H1 (cell line): ENCODE measurements at regions not wholly inside any gene's neighbourhood (a gene's known extent, or its start where the extent isn't known, plus 50 kb on each side); places are given as distances from the start of the nearest gene placed in this dataset.

Source experiments
- CTCF ChIA-PET: fragments of 300-600 bp; sonication (Branson Sonifier 250); formaldehyde crosslinking; loops from one replicate; lab custom pipeline; 2021; ENCODE audit not compliant: partially characterized antibody; lab: Charles Lee
- POLR2A ChIA-PET: fragments of 300-600 bp; sonication (Branson Sonifier 250); formaldehyde crosslinking; loops from one replicate; lab custom pipeline; 2021; ENCODE audit warnings: inconsistent platforms; ENCODE audit not compliant: partially characterized antibody; lab: Charles Lee
- DNase-seq, 2 experiments: peaks; one replicate each; pipeline versions ENCODE4 v3.0.0 to v3.0.0-alpha.2; 2010 to 2022; ENCODE audit warnings: low spot score in 2 of 2, low read depth in 1 of 2, mixed read lengths in 1 of 2
- FAIRE-seq: peaks from 2 replicates; lab custom pipeline; 2011; peaks lifted over from hg19 to GRCh38; lab: Jason Lieb, UNC
- H2AFZ ChIP-seq: 2 replicates; pipeline ENCODE4 v1.8.1; 2012; ENCODE audit warnings: low read length, inconsistent platforms
- H2AK5ac ChIP-seq: 2 replicates; pipeline ENCODE4 v1.6.1; 2013; ENCODE audit warnings: low read depth, low read length
- H2BK120ac ChIP-seq: replicated peaks from 2 replicates; pipeline ENCODE3; 2013; ENCODE audit warnings: low read depth, low read length, inconsistent platforms
- H2BK12ac ChIP-seq: 2 replicates; pipeline ENCODE4 v1.6.1; 2013; ENCODE audit warnings: low read depth, low read length
- H2BK15ac ChIP-seq: 2 replicates; pipeline ENCODE4 v1.6.1; 2013; ENCODE audit warnings: low read length
- H2BK20ac ChIP-seq: 2 replicates; pipeline ENCODE4 v1.6.1; 2013; ENCODE audit warnings: low read length
- H2BK5ac ChIP-seq: 2 replicates; pipeline ENCODE4 v1.6.1; 2013; ENCODE audit warnings: low read depth, low read length
- H3K14ac ChIP-seq: 2 replicates; pipeline ENCODE4 v1.6.1; 2013; ENCODE audit warnings: inconsistent platforms; ENCODE audit not compliant: insufficient read length
- H3K18ac ChIP-seq: 2 replicates; pipeline ENCODE4 v1.6.1; 2013; ENCODE audit warnings: low read length; ENCODE audit errors: extremely low read depth
- H3K23ac ChIP-seq: 2 replicates; pipeline ENCODE4 v1.6.1; 2013; ENCODE audit warnings: inconsistent platforms; ENCODE audit not compliant: insufficient read length
- H3K23me2 ChIP-seq: 2 replicates; pipeline ENCODE4 v1.6.1; 2013; ENCODE audit warnings: low read depth, low read length
- H3K27ac ChIP-seq: 2 replicates; pipeline ENCODE4 v1.6.1; 2011; ENCODE audit warnings: low read depth, low read length, inconsistent platforms
- H3K27me3 ChIP-seq, 4 experiments: replicated peaks in 1 of 4; 1 replicate in 1 of 4; 2 replicates in 3 of 4; pipeline versions ENCODE4 v1.6.1 to v1.8.1; 2011 to 2013; ENCODE audit warnings: low read length in 3 of 4, mild to moderate bottlenecking in 3 of 4, inconsistent platforms in 2 of 4, mixed read lengths in 2 of 4, moderate library complexity in 1 of 4; ENCODE audit not compliant: control insufficient read depth in 3 of 4, insufficient read depth in 3 of 4; ENCODE audit errors: extremely low read depth in 1 of 4
- H3K36me3 ChIP-seq, 4 experiments: 2 replicates each; pipeline versions ENCODE4 v1.6.1 to v1.8.1; 2011 to 2013; ENCODE audit warnings: mild to moderate bottlenecking in 4 of 4, low read length in 3 of 4, moderate library complexity in 2 of 4, control low read depth in 1 of 4, inconsistent platforms in 1 of 4; ENCODE audit not compliant: insufficient read depth in 4 of 4, control insufficient read depth in 2 of 4
- H3K4ac ChIP-seq: replicated peaks from 2 replicates; pipeline ENCODE3; 2013; ENCODE audit warnings: low read length, low read depth, mixed read lengths, inconsistent platforms; ENCODE audit not compliant: insufficient read length
- H3K4me1 ChIP-seq, 4 experiments: replicated peaks in 1 of 4; 1 replicate in 1 of 4; 2 replicates in 3 of 4; pipeline versions ENCODE4 v1.6.1 to v1.8.1; 2011 to 2013; ENCODE audit warnings: low read length in 3 of 4, inconsistent platforms in 2 of 4, mixed read lengths in 1 of 4; ENCODE audit not compliant: insufficient read depth in 4 of 4, control insufficient read depth in 3 of 4
- H3K4me2 ChIP-seq, 2 experiments: 2 replicates each; pipeline versions ENCODE4 v1.6.1 to v1.8.1; 2011 to 2013; ENCODE audit warnings: low read depth in 2 of 2, low read length in 2 of 2, control low read depth in 1 of 2, inconsistent platforms in 1 of 2, mild to moderate bottlenecking in 1 of 2; ENCODE audit not compliant: insufficient read depth in 1 of 2
- H3K4me3 ChIP-seq, 4 experiments: fragments of 200-600, 300-600 bp in 1 of 4; sonication (generic), shearing (Covaris generic), sonication (Bioruptor Twin) in 1 of 4; 2 replicates each; pipeline versions ENCODE4 v1.5.1 to v1.8.1; 2011 to 2016; ENCODE audit warnings: low read length in 4 of 4, low read depth in 3 of 4, control low read depth in 2 of 4, inconsistent platforms in 2 of 4, mild to moderate bottlenecking in 2 of 4, mixed read lengths in 1 of 4, moderate library complexity in 1 of 4; ENCODE audit not compliant: insufficient read depth in 2 of 4; ENCODE audit errors: extremely low read depth in 1 of 4
- H3K56ac ChIP-seq: replicated peaks from 2 replicates; pipeline ENCODE3; 2013; ENCODE audit warnings: low read depth, mild to moderate bottlenecking, mixed read lengths, low read length, inconsistent platforms; ENCODE audit not compliant: insufficient read length
- H3K79me1 ChIP-seq: 2 replicates; pipeline ENCODE4 v1.6.1; 2013; ENCODE audit warnings: low read depth, low read length, control low read depth
- H3K79me2 ChIP-seq, 2 experiments: 2 replicates each; pipeline versions ENCODE4 v1.6.1 to v1.8.1; 2012 to 2013; ENCODE audit warnings: low read length in 2 of 2, mild to moderate bottlenecking in 2 of 2, inconsistent platforms in 1 of 2; ENCODE audit not compliant: insufficient read depth in 2 of 2, control insufficient read depth in 1 of 2
- H3K9ac ChIP-seq, 4 experiments: replicated peaks in 1 of 4; 1 replicate in 1 of 4; 2 replicates in 3 of 4; pipeline versions ENCODE4 v1.6.1 to v1.8.1; 2011 to 2013; ENCODE audit warnings: low read depth in 3 of 4, low read length in 3 of 4, control low read depth in 2 of 4, mild to moderate bottlenecking in 2 of 4, moderate library complexity in 2 of 4, inconsistent platforms in 1 of 4; ENCODE audit errors: extremely low read depth in 1 of 4
- H3K9me3 ChIP-seq, 2 experiments: 2 replicates each; pipeline versions ENCODE4 v1.6.1 to v1.8.1; 2012 to 2013; ENCODE audit warnings: mild to moderate bottlenecking in 2 of 2, moderate library complexity in 2 of 2, control low read depth in 1 of 2, inconsistent platforms in 1 of 2, low read depth in 1 of 2, low read length in 1 of 2, mixed read lengths in 1 of 2; ENCODE audit not compliant: insufficient read depth in 2 of 2
- H4K20me1 ChIP-seq, 2 experiments: replicated peaks in 1 of 2; 2 replicates each; pipeline versions ENCODE3 to v1.8.1; 2011 to 2013; ENCODE audit warnings: inconsistent platforms in 2 of 2, low read length in 2 of 2, mild to moderate bottlenecking in 1 of 2; ENCODE audit not compliant: insufficient read depth in 2 of 2, control insufficient read depth in 1 of 2
- H4K5ac ChIP-seq: 2 replicates; pipeline ENCODE4 v1.6.1; 2013; ENCODE audit warnings: low read length, low read depth, mixed read lengths, inconsistent platforms; ENCODE audit not compliant: insufficient read length
- H4K8ac ChIP-seq: 2 replicates; pipeline ENCODE4 v1.8.0; 2013; ENCODE audit warnings: mild to moderate bottlenecking, moderate library complexity, low read length, inconsistent platforms; ENCODE audit not compliant: insufficient read depth; ENCODE audit errors: extremely low read depth
- H4K91ac ChIP-seq: replicated peaks from 2 replicates; pipeline ENCODE3; 2013; ENCODE audit warnings: low read length, mixed read lengths, inconsistent platforms; ENCODE audit not compliant: insufficient read length
- ATF3 ChIP-seq: IDR thresholded peaks from 2 replicates; pipeline ENCODE4 v1.6.1; 2011; ENCODE audit warnings: low read depth, mild to moderate bottlenecking, low read length; ENCODE audit not compliant: insufficient read depth
- BACH1 ChIP-seq: IDR thresholded peaks from 2 replicates; pipeline ENCODE4 v1.6.1; 2012; ENCODE audit warnings: low read length, improper control_type of control experiment
- BCL11A ChIP-seq, 2 experiments: IDR thresholded peaks; one replicate each; pipeline ENCODE4 v1.6.1; 2011; ENCODE audit warnings: low read depth in 2 of 2, low read length in 2 of 2, mild to moderate bottlenecking in 2 of 2
- CHD2 ChIP-seq: IDR thresholded peaks from 2 replicates; pipeline ENCODE4 v1.6.1; 2012; ENCODE audit warnings: low read length, improper control_type of control experiment
- E2F6 ChIP-seq: IDR thresholded peaks from 2 replicates; pipeline ENCODE4 v1.6.1; 2012; ENCODE audit warnings: inconsistent platforms
- EP300 ChIP-seq, 2 experiments: IDR thresholded peaks; 1 replicate in 1 of 2; 2 replicates in 1 of 2; pipeline ENCODE4 v1.6.1; 2011 to 2012; ENCODE audit warnings: low read depth in 2 of 2, low read length in 2 of 2, mild to moderate bottlenecking in 2 of 2, borderline replicate concordance in 1 of 2, inconsistent platforms in 1 of 2, moderate library complexity in 1 of 2
- GABPA ChIP-seq: IDR thresholded peaks from 2 replicates; pipeline ENCODE4 v1.6.1; 2011; ENCODE audit warnings: mild to moderate bottlenecking, low read length, moderate library complexity, borderline replicate concordance; ENCODE audit not compliant: insufficient read depth
- JUN ChIP-seq: IDR thresholded peaks from 2 replicates; pipeline ENCODE4 v1.6.1; 2011; ENCODE audit warnings: low read depth, mild to moderate bottlenecking, improper control_type of control experiment, low read length
- KDM4A ChIP-seq: IDR thresholded peaks from one replicate; pipeline ENCODE4 v1.7.1; 2012; ENCODE audit warnings: low read depth, mild to moderate bottlenecking, moderate library complexity, low read length, inconsistent platforms; ENCODE audit not compliant: severe bottlenecking
- PHF8 ChIP-seq: fragments of 200-600 bp; sonication (generic); conservative IDR thresholded peaks from 2 replicates; pipeline ENCODE4 v1.7.1; 2012; ENCODE audit warnings: low read depth, mild to moderate bottlenecking, inconsistent platforms, low read length, moderate library complexity
- POLR2AphosphoS5 ChIP-seq: IDR thresholded peaks from 2 replicates; pipeline ENCODE4 v1.6.1; 2011; ENCODE audit warnings: low read depth, low read length
- RBBP5 ChIP-seq: IDR thresholded peaks from 2 replicates; pipeline ENCODE4 v1.7.1; 2012; ENCODE audit warnings: low read depth, mild to moderate bottlenecking, inconsistent platforms, low read length, moderate library complexity, borderline replicate concordance
- SRF ChIP-seq: IDR thresholded peaks from 2 replicates; pipeline ENCODE4 v1.6.1; 2011; ENCODE audit warnings: mild to moderate bottlenecking, low read depth, low read length, moderate library complexity
- TEAD4 ChIP-seq: IDR thresholded peaks from 2 replicates; pipeline ENCODE4 v1.6.1; 2012; ENCODE audit warnings: low read depth, low read length, inconsistent platforms, mixed read lengths
- WGBS, 2 experiments: shearing (Covaris generic) in 1 of 2; methylation state at CpG; one replicate each; pipeline versions ENCODE4 v1.1.6 to v1.1.7; 2013 to 2015; ENCODE audit warnings: low lambda C conversion rate in 2 of 2, mixed read lengths in 2 of 2, inconsistent platforms in 1 of 2, low coverage in 1 of 2, missing lambda C conversion rate in 1 of 2; ENCODE audit not compliant: insufficient replicate concordance in 2 of 2, insufficient coverage in 1 of 2, insufficient read length in 1 of 2; ENCODE audit errors: extremely low coverage in 1 of 2, missing lambda C conversion rate in 1 of 2; 5-methylcytosine and 5-hydroxymethylcytosine counted together

GRCh38 chr16:5319799-5320198 is 222.2 kb upstream of the EEF2KMT start:
- H3K4me2 ChIP-seq: no peak overlapping the region
- H3K9ac ChIP-seq: no peak overlapping the region
- no peak overlapping the region for H3K4me3 ChIP-seq
- peaks cover 8 to 14% (median 13%) of the 10 kb centered on the region in 4 experiments for H3K4me1 ChIP-seq
- no peaks in the 10 kb centered on the region for H3K79me2 ChIP-seq
- H3K4ac ChIP-seq: no peak overlapping the region
- no peak overlapping the region for H3K14ac ChIP-seq
- H2AK5ac ChIP-seq: no peak overlapping the region
- H2BK120ac ChIP-seq: no peak overlapping the region
- H2BK12ac ChIP-seq: no peak overlapping the region
- no peaks in the 10 kb centered on the region; the same call in 1 of the 2 replicates for H3K23me2 ChIP-seq
- H4K5ac ChIP-seq: no peak overlapping the region
- H4K91ac ChIP-seq: no peak overlapping the region
- H3K23ac ChIP-seq: no peak overlapping the region
- ChIA-PET CTCF (interaction anchor here (0.6 to 1.2 kb wide), 4 partner anchors 9 to 296 kb away, joined by 3 to 4 read pairs (median 3); no protein-coding TSS in a partner anchor), POLR2A (no interaction called here)
- H3K27ac ChIP-seq: no peak overlapping the region
- FAIRE-seq (no peak), DNase-seq (no peak)
- H2AFZ ChIP-seq: no peak overlapping the region
- H3K56ac ChIP-seq: no peak overlapping the region
- H4K8ac ChIP-seq: no peak overlapping the region
- H2BK5ac ChIP-seq: no peak overlapping the region
- peaks cover 0 to 1% (median 0%) of the 10 kb centered on the region in 4 experiments; a peak in 1 of 7 replicates for H3K27me3 ChIP-seq
- H2BK15ac ChIP-seq: no peak overlapping the region
- H3K9me3 ChIP-seq: no peaks in the 10 kb centered on the region
- no peak overlapping the region for H2BK20ac ChIP-seq
- H3K79me1 ChIP-seq: no peaks in the 10 kb centered on the region
- no peak overlapping the region for H3K18ac ChIP-seq
- WGBS, 2 experiments: 85% methylated on average over 2 of the region's 2 CpGs; no CpG with 5 or more reads in 1 of the 2 experiments
- H3K36me3 ChIP-seq: no peaks in the 10 kb centered on the region
- no peaks in the 10 kb centered on the region for H4K20me1 ChIP-seq
- TF ChIP-seq CHD2 (no peak), TEAD4 (no peak), BCL11A (IDR thresholded peaks at IDR 0.05; ENCODE audit: low read depth in 2 of 2, low read length in 2 of 2) (no peak), RBBP5 (no peak), POLR2AphosphoS5 (no peak), EP300 (IDR thresholded peaks at IDR 0.05; ENCODE audit: borderline replicate concordance in 1 of 2, low read depth in 2 of 2, low read length in 2 of 2) (no peak), ATF3 (no peak), JUN (no peak), BACH1 (no peak), SRF (no peak), GABPA (no peak), KDM4A (no peak), E2F6 (no peak), PHF8 (no peak)
